SK-N-SH (cell line): ENCODE measurements at regions not wholly inside any gene's neighbourhood (a gene's known extent, or its start where the extent isn't known, plus 50 kb on each side); places are given as distances from the start of the nearest gene placed in this dataset.

Source experiments
- CTCF ChIA-PET: fragments of 300-600, 350-600 bp; formaldehyde crosslinking; extraction: SDS; loops from one replicate; lab custom pipeline; 2021; lab: Yijun Ruan, JAX
- POLR2A ChIA-PET: fragments of 350-600 bp; sonication (Branson Sonifier 250); formaldehyde crosslinking; extraction: SDS; loops from one replicate; lab custom pipeline; 2020; ENCODE audit warnings: antibody characterized with exemption, inconsistent platforms; lab: Yijun Ruan, JAX
- DNase-seq: peaks from one replicate; pipeline ENCODE4 v3.0.0; 2012
- H2AFZ ChIP-seq: fragments of 200-600 bp; sonication (generic); 2 replicates; pipeline ENCODE4 v1.8.1; 2016; ENCODE audit warnings: antibody characterized with exemption, mild to moderate bottlenecking, low read depth
- H3F3A ChIP-seq: fragments of 200-600 bp; sonication (generic); replicated peaks from 2 replicates; pipeline ENCODE3; 2016; ENCODE audit warnings: antibody characterized with exemption, mild to moderate bottlenecking; ENCODE audit not compliant: insufficient read depth
- H3K27ac ChIP-seq, 2 experiments: fragments of 200-500 bp in 1 of 2; fragments of 200-600 bp in 1 of 2; sonication (Bioruptor generic) in 1 of 2; sonication (generic), shearing (Covaris generic) in 1 of 2; 2 replicates each; pipeline versions ENCODE4 v1.5.1 to v1.6.1; 2014 to 2016; ENCODE audit warnings: low read depth in 2 of 2, inconsistent platforms in 1 of 2, low read length in 1 of 2, mild to moderate bottlenecking in 1 of 2, mixed read lengths in 1 of 2
- H3K27me3 ChIP-seq: fragments of 200-600 bp; sonication (generic), shearing (Covaris generic); 2 replicates; pipeline ENCODE4 v1.6.1; 2016; ENCODE audit warnings: mixed run types; ENCODE audit not compliant: insufficient read depth
- H3K36me3 ChIP-seq, 2 experiments: fragments of 200-500 bp in 1 of 2; fragments of 200-600 bp in 1 of 2; sonication (Bioruptor generic) in 1 of 2; sonication (generic) in 1 of 2; replicated peaks in 1 of 2; 2 replicates each; pipeline versions ENCODE3 to v1.5.1; 2014 to 2016; ENCODE audit warnings: low read length in 1 of 2, mild to moderate bottlenecking in 1 of 2; ENCODE audit not compliant: insufficient read depth in 2 of 2, control insufficient read depth in 1 of 2
- H3K4me1 ChIP-seq, 2 experiments: fragments of 200-500 bp in 1 of 2; fragments of 200-600 bp in 1 of 2; sonication (Bioruptor generic) in 1 of 2; sonication (generic), shearing (Covaris generic) in 1 of 2; 2 replicates each; pipeline versions ENCODE4 v1.5.1 to v1.6.1; 2014 to 2016; ENCODE audit warnings: low read depth in 1 of 2, low read length in 1 of 2, mixed run types in 1 of 2; ENCODE audit not compliant: insufficient read depth in 2 of 2, control insufficient read depth in 1 of 2
- H3K4me2 ChIP-seq: fragments of 200-600 bp; sonication (generic), shearing (Covaris generic); 2 replicates; pipeline ENCODE4 v1.6.1; 2017; ENCODE audit warnings: mixed run types
- H3K4me3 ChIP-seq, 2 experiments: fragments of 200-500 bp in 1 of 2; fragments of 200-600 bp in 1 of 2; sonication (Bioruptor generic) in 1 of 2; sonication (generic), shearing (Covaris generic) in 1 of 2; 2 replicates each; pipeline versions ENCODE4 v1.5.1 to v1.8.1; 2014 to 2016; ENCODE audit warnings: low read depth in 2 of 2, inconsistent platforms in 1 of 2, low read length in 1 of 2, mild to moderate bottlenecking in 1 of 2, mixed read lengths in 1 of 2, moderate library complexity in 1 of 2
- H3K79me2 ChIP-seq: fragments of 200-600 bp; sonication (generic); 2 replicates; pipeline ENCODE4 v1.8.1; 2017; ENCODE audit warnings: mild to moderate bottlenecking; ENCODE audit not compliant: insufficient read depth
- H3K9ac ChIP-seq: fragments of 200-600 bp; sonication (generic); 2 replicates; pipeline ENCODE4 v1.6.1; 2017; ENCODE audit warnings: mixed run types
- H3K9me2 ChIP-seq: fragments of 200-600 bp; sonication (generic); 2 replicates; pipeline ENCODE4 v1.6.1; 2017; ENCODE audit warnings: mixed run types
- H3K9me3 ChIP-seq: fragments of 200-600 bp; sonication (generic); 2 replicates; pipeline ENCODE4 v1.6.1; 2017; ENCODE audit warnings: mixed run types, mild to moderate bottlenecking, moderate library complexity
- H4K20me1 ChIP-seq: fragments of 200-600 bp; sonication (generic); 2 replicates; pipeline ENCODE4 v1.6.1; 2017; ENCODE audit warnings: mild to moderate bottlenecking, mixed run types; ENCODE audit not compliant: insufficient read depth
- CHD2 ChIP-seq: fragments of 150-350 bp; IDR thresholded peaks from 2 replicates; pipeline ENCODE4 v1.6.1; 2018; ENCODE audit warnings: low read length; ENCODE audit not compliant: partially characterized antibody
- FOSL2 ChIP-seq: IDR thresholded peaks from 2 replicates; pipeline ENCODE4 v1.4.0; 2012; ENCODE audit warnings: low read depth, mild to moderate bottlenecking, moderate library complexity, borderline replicate concordance
- FOXJ3 ChIP-seq: sonication (generic); formaldehyde crosslinking; IDR thresholded peaks from 2 replicates; pipeline ENCODE4 v1.5.1; 2020; ENCODE audit warnings: mild to moderate bottlenecking, missing genetic modification reagents
- GABPA ChIP-seq: IDR thresholded peaks from 2 replicates; pipeline ENCODE4 v1.4.0; 2012; ENCODE audit warnings: low read depth, mild to moderate bottlenecking
- GATA2 ChIP-seq: sonication (generic); formaldehyde crosslinking; IDR thresholded peaks from 2 replicates; pipeline ENCODE4 v1.5.0; 2020; ENCODE audit warnings: mild to moderate bottlenecking, missing genetic modification reagents
- JUND ChIP-seq: IDR thresholded peaks from 2 replicates; pipeline ENCODE4 v1.4.0; 2012
- MAX ChIP-seq: IDR thresholded peaks from 2 replicates; pipeline ENCODE4 v1.4.0; 2012; ENCODE audit warnings: low read depth
- MXI1 ChIP-seq: IDR thresholded peaks from 2 replicates; pipeline ENCODE4 v1.6.1; 2012; ENCODE audit warnings: mild to moderate bottlenecking, low read depth, low read length, improper control_type of control experiment
- NFIC ChIP-seq: IDR thresholded peaks from 2 replicates; pipeline ENCODE4 v1.4.0; 2012; ENCODE audit warnings: borderline replicate concordance
- NRF1 ChIP-seq: IDR thresholded peaks from 2 replicates; pipeline ENCODE4 v1.6.1; 2012; ENCODE audit warnings: low read depth, mild to moderate bottlenecking, low read length
- PBX3 ChIP-seq: IDR thresholded peaks from 2 replicates; pipeline ENCODE4; 2012
- RCOR1 ChIP-seq: fragments of 150-350 bp; IDR thresholded peaks from 2 replicates; pipeline ENCODE4 v1.6.1; 2017; ENCODE audit warnings: antibody characterized with exemption, low read length
- RFX5 ChIP-seq: IDR thresholded peaks from 2 replicates; pipeline ENCODE4 v1.6.1; 2012; ENCODE audit warnings: mild to moderate bottlenecking, improper control_type of control experiment, low read length
- RXRA ChIP-seq: IDR thresholded peaks from 2 replicates; pipeline ENCODE4 v1.4.0; 2012; ENCODE audit warnings: low read depth, mild to moderate bottlenecking, borderline replicate concordance
- SMC3 ChIP-seq: IDR thresholded peaks from 2 replicates; pipeline ENCODE4 v1.6.1; 2012; ENCODE audit warnings: low read depth, low read length, improper control_type of control experiment
- TAF1 ChIP-seq: IDR thresholded peaks from 2 replicates; pipeline ENCODE4 v1.6.1; 2012; ENCODE audit warnings: low read depth, mild to moderate bottlenecking, low read length, moderate library complexity, borderline replicate concordance
- TCF12 ChIP-seq: IDR thresholded peaks from 2 replicates; pipeline ENCODE4 v1.4.0; 2012
- USF2 ChIP-seq: fragments of 150-350 bp; IDR thresholded peaks from 2 replicates; pipeline ENCODE4 v1.6.1; 2017; ENCODE audit warnings: antibody characterized with exemption, low read length, low read depth, borderline replicate concordance
- ZBTB33 ChIP-seq: IDR thresholded peaks from 2 replicates; pipeline ENCODE4 v1.4.0; 2012; ENCODE audit warnings: low read depth, borderline replicate concordance
- WGBS: methylation state at CpG from one replicate; pipeline ENCODE4 v1.1.6; 2017; ENCODE audit warnings: low lambda C conversion rate; 5-methylcytosine and 5-hydroxymethylcytosine counted together
- TF ChIP-seq, protein P1 (sequence below): IDR thresholded peaks from 2 replicates; pipeline ENCODE4 v1.6.1; 2012; ENCODE audit warnings: mild to moderate bottlenecking, low read depth, low read length, moderate library complexity
- TF ChIP-seq, protein P2 (sequence below): IDR thresholded peaks from 2 replicates; pipeline ENCODE4 v1.4.0; 2012; ENCODE audit warnings: low read depth, borderline replicate concordance

DNA sequence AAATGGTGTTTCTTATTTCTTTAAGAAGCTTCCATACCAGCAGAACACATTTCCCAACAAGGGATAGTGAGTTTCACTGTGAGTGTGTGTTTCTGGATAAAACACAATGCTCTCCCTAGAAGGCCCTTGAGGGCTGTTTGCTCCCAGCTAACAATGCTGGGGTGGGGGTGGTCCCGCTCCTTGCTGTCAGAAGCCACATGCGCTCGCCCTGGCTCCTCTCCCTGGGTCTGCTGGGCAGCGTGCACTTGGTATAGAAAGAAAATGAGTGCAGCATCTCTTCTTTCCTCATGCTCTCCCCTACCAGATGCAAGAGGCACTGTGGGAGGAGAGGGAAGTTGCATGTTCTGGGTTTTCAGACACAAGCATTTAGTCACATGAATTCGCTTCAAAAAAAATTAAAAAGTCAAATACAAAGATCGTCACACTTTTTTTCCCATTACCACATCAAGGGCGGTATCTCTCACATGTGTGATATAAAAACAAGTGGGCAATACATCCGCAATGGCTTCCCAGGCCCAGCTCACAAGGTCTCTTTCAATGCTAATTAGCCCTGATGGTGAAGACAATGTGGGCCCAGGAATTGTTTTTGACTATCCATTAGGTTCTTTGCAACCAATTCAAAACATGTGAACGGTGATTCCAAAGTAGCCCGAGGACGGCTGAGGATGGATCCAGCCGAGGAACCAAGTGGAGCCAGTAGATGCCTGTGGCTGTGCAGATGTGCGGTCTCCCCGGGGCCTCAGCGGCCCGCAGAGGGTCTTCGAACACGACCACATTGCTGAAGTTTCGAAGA lies 603.6 kb downstream of the IRX1 start:
- no peaks in the 10 kb centered on the region for H3K79me2 ChIP-seq
- no peak overlapping the region for H3K4me3 ChIP-seq
- H2AFZ ChIP-seq: no peak overlapping the region
- H3K4me2 ChIP-seq: no peak overlapping the region
- H3K9ac ChIP-seq: no peak overlapping the region
- ChIA-PET POLR2A (no interaction called here), CTCF (no interaction called here)
- no peaks in the 10 kb centered on the region for H3F3A ChIP-seq
- H3K9me2 ChIP-seq: no peaks in the 10 kb centered on the region
- WGBS: 3% methylated on average over 19 of the region's 19 CpGs
- H3K27me3 ChIP-seq: no peaks in the 10 kb centered on the region
- TF ChIP-seq GATA2 (CRISPR knock-in tag) (no peak), RFX5 (no peak), RCOR1 (no peak), TCF12 (no peak), RXRA (no peak), TAF1 (no peak), FOXJ3 (no peak), USF2 (no peak), MXI1 (no peak), MAX (no peak), ZBTB33 (no peak), NRF1 (no peak)
- no peaks in the 10 kb centered on the region for H3K9me3 ChIP-seq
- no peak overlapping the region for H3K27ac ChIP-seq
- H3K36me3 ChIP-seq: no peaks in the 10 kb centered on the region
- no peaks in the 10 kb centered on the region for H4K20me1 ChIP-seq
- no peaks in the 10 kb centered on the region for H3K4me1 ChIP-seq
- DNase-seq: no peak

- no peak overlapping the region for H3K4me3 ChIP-seq
- H3K9ac ChIP-seq: no peak overlapping the region
- no peaks in the 10 kb centered on the region for H3K36me3 ChIP-seq
- no peak for DNase-seq
- H3K27me3 ChIP-seq: no peaks in the 10 kb centered on the region
- H3K4me1 ChIP-seq: no peaks in the 10 kb centered on the region
- H3K9me2 ChIP-seq: no peaks in the 10 kb centered on the region
- 0% methylated on average over 4 of the region's 4 CpGs for WGBS
- H3F3A ChIP-seq: no peaks in the 10 kb centered on the region
- no peak overlapping the region for H2AFZ ChIP-seq
- no peaks in the 10 kb centered on the region for H3K79me2 ChIP-seq
- ChIA-PET CTCF (no interaction called here), POLR2A (no interaction called here)
- no peaks in the 10 kb centered on the region for H4K20me1 ChIP-seq
- no peak overlapping the region for H3K4me2 ChIP-seq
- H3K27ac ChIP-seq: no peak overlapping the region
- no peaks in the 10 kb centered on the region for H3K9me3 ChIP-seq
- TF ChIP-seq CHD2 (no peak), NFIC (no peak), SMC3 (no peak), GABPA (no peak), FOSL2 (no peak), JUND (no peak), PBX3 (no peak), TAF1 (no peak)
- TF ChIP-seq, protein P1, sequence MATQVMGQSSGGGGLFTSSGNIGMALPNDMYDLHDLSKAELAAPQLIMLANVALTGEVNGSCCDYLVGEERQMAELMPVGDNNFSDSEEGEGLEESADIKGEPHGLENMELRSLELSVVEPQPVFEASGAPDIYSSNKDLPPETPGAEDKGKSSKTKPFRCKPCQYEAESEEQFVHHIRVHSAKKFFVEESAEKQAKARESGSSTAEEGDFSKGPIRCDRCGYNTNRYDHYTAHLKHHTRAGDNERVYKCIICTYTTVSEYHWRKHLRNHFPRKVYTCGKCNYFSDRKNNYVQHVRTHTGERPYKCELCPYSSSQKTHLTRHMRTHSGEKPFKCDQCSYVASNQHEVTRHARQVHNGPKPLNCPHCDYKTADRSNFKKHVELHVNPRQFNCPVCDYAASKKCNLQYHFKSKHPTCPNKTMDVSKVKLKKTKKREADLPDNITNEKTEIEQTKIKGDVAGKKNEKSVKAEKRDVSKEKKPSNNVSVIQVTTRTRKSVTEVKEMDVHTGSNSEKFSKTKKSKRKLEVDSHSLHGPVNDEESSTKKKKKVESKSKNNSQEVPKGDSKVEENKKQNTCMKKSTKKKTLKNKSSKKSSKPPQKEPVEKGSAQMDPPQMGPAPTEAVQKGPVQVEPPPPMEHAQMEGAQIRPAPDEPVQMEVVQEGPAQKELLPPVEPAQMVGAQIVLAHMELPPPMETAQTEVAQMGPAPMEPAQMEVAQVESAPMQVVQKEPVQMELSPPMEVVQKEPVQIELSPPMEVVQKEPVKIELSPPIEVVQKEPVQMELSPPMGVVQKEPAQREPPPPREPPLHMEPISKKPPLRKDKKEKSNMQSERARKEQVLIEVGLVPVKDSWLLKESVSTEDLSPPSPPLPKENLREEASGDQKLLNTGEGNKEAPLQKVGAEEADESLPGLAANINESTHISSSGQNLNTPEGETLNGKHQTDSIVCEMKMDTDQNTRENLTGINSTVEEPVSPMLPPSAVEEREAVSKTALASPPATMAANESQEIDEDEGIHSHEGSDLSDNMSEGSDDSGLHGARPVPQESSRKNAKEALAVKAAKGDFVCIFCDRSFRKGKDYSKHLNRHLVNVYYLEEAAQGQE: no peak
- TF ChIP-seq, protein P2, sequence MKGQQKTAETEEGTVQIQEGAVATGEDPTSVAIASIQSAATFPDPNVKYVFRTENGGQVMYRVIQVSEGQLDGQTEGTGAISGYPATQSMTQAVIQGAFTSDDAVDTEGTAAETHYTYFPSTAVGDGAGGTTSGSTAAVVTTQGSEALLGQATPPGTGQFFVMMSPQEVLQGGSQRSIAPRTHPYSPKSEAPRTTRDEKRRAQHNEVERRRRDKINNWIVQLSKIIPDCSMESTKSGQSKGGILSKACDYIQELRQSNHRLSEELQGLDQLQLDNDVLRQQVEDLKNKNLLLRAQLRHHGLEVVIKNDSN: no peak
These were observed 607.5 kb downstream of the IRX1 start for GRCh38 chr5:4203146-4203545.
